AG09319 (cell line): ENCODE measurements at regions not wholly inside any gene's neighbourhood (a gene's known extent, or its start where the extent isn't known, plus 50 kb on each side); places are given as distances from the start of the nearest gene placed in this dataset.
A peak's percentile ranks its signal among the peaks of the same experiment; 100 is the strongest.

Experiments used
- DNase-seq: peaks from one replicate; pipeline ENCODE4 v3.0.0-alpha.2; 2010; ENCODE audit warnings: low read depth; ENCODE audit errors: extremely low read depth
- TF ChIP-seq, protein P1 (sequence below): IDR thresholded peaks from 2 replicates; pipeline ENCODE4 v1.5.1; 2011; ENCODE audit warnings: low read depth, mild to moderate bottlenecking, inconsistent platforms, low read length, moderate library complexity

GRCh38 chr1:117747605-117748004 is 141.8 kb downstream of the TENT5C start:
- TF ChIP-seq, protein P1, sequence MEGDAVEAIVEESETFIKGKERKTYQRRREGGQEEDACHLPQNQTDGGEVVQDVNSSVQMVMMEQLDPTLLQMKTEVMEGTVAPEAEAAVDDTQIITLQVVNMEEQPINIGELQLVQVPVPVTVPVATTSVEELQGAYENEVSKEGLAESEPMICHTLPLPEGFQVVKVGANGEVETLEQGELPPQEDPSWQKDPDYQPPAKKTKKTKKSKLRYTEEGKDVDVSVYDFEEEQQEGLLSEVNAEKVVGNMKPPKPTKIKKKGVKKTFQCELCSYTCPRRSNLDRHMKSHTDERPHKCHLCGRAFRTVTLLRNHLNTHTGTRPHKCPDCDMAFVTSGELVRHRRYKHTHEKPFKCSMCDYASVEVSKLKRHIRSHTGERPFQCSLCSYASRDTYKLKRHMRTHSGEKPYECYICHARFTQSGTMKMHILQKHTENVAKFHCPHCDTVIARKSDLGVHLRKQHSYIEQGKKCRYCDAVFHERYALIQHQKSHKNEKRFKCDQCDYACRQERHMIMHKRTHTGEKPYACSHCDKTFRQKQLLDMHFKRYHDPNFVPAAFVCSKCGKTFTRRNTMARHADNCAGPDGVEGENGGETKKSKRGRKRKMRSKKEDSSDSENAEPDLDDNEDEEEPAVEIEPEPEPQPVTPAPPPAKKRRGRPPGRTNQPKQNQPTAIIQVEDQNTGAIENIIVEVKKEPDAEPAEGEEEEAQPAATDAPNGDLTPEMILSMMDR = no peak
- DNase-seq = no peak

DNA sequence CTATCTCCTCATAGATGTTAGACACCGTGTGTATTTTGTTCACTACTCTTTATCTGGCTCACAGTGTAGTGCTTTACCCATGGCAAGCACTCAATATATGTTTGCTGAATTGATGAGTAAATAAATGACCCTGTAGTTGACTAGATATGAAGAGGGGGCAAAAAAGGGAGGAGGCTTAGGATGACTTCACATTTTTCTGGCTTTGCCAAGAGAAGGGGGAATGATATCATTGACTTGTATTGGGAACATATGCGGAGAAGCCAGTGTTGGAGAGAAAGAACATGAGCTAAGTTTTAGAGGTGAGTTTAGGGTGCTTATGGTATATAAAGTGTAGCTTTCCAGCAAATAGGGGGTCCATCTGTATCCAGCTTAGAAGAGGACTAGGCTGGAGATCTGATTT is 145.5 kb downstream of the TENT5C start:
- DNase-seq = no peak
- TF ChIP-seq, protein P1 = no peak

DNA sequence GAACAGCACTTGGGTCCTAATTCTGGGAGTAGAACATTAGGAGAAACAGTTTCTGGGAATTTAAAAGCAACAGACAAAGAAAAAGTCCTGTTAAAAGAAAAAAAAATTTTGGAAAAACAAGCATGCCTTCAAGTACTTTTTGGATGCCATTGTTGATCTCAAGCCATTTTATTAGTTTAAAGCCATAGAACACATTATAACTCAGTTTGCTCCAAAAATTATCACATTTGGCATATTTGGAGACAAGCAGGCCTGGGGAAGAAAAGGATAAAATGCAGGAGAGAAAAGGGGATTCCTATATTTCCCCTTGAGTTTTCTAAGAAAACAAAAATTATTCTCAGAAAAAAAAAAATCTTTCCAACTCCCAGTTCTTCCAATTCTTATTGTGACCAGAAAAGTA is 146.8 kb downstream of the TENT5C start:
- TF ChIP-seq, protein P1 = no peak
- no peak for DNase-seq

- no peak for DNase-seq
- TF ChIP-seq, protein P1 = no peak
These were observed 147.4 kb downstream of the TENT5C start for GRCh38 chr1:117753232-117753631.

DNA sequence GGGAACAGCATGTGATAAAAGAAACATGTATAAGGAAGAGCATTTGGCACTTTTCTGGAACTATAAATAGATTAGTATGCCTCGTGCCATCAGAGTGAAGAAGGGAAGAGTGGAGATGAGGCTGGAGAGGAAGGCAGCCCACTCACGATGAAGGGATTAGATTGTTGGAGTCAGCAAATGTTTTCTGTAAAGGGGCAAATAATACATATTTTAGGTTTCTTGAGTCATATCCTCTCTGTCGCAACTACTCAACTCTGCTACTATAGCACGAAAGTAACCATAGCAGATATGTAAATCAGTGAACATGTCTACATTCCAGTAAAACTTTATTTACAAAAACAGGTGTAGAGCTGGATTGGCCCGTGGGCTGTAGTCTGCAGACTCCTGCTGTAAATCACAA is 147.8 kb downstream of the TENT5C start:
- TF ChIP-seq, protein P1 = no peak
- DNase-seq = peak; percentile 49

- TF ChIP-seq, protein P1 = peak; percentile 62
- no peak for DNase-seq
These were observed 148.5 kb downstream of the TENT5C start for GRCh38 chr1:117754061-117754969.

GRCh38 chr1:117757668-117758067 is 151.8 kb downstream of the TENT5C start:
- TF ChIP-seq, protein P1 = no peak
- no peak for DNase-seq
